ENCODE measurements at regions not wholly inside any gene's neighbourhood (a gene's known extent, or its start where the extent isn't known, plus 50 kb on each side); places are given as distances from the start of the nearest gene placed in this dataset.

DNA sequence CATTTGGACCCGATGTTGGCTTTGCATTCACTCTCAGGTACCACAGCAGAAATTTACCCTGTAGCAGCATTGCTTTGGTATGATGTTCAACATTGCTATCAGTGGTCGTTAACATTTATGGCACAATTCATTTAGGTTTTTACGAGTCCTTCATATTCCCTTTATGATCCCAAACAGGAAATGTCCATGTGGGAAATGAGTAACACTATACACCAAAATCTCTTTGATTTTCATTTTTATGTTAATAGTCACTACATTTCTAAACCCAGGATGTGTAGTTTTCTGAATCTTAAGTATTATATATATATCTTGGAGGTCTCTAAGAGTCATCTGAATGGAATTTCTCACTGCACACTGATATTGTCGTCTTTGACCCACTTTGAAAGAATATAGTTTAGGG, 78.5 kb upstream of the RBMS3 start:
- no peak for DNase-seq

DNA sequence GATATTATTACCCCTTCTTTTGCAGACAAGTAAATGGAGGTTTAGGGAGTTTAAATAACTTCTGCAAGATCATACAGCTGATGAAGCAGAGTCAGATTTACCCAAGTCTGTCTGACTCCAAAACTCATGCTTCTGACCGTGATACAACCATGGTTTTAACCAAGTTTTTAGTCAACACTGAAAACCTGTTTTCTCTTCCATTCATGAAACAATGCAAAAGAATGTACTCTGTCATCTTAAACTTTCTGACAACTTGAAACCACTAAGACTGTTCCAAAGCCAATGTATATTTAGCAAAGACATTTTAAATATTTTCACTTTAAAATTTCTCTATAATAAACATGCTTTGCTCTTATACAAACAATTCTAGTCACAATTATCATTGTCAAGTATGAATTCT, 77.0 kb upstream of the RBMS3 start:
- no peak for DNase-seq

DNA sequence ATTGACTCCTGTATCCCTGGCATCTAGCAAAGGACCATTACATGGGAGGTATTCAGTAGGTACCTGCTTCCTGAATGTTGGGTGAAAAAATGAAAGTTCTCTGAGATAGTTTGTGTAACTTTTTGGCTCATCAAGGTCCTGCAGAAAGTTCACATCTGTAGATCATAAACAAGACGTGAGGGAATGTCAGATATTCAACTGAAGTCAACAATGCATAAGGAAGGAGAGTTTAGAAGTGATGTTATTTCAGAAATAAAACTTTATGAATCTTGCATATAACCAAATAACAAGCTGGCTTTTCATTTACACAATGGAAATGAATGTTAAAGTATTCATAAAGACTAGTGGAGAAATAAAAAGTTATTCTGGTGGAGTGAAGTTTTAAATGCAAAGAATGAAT, 73.4 kb upstream of the RBMS3 start:
- DNase-seq, result no peak

GRCh38 chr3:29212789-29213433, 68.0 kb upstream of the RBMS3 start:
- DNase-seq, result no peak

GRCh38 chr3:29214009-29214658, 66.7 kb upstream of the RBMS3 start:
- DNase-seq, result no peak

DNA sequence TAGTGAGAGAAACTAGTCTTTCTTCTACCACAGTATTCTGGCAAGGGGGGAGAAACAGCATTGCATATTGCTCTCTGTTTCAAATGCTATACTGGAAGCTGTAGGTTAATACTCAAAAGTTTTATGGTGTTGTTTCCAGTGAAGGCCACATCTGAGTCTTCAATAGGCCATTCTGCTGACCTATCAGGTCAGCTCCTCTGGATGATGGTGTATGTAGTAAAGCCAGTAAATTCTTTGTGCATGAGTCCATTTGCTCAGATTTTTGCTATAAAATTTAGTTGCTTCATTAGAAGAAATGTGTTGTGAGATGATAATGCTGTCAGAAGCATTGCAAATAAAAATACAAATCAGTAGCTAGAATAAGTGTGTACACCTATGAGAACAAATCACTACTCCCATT, 64.9 kb upstream of the RBMS3 start:
- no peak for DNase-seq

- no peak for DNase-seq
Measured at GRCh38 chr3:29226706-29227105, 54.2 kb upstream of the RBMS3 start.

DNA sequence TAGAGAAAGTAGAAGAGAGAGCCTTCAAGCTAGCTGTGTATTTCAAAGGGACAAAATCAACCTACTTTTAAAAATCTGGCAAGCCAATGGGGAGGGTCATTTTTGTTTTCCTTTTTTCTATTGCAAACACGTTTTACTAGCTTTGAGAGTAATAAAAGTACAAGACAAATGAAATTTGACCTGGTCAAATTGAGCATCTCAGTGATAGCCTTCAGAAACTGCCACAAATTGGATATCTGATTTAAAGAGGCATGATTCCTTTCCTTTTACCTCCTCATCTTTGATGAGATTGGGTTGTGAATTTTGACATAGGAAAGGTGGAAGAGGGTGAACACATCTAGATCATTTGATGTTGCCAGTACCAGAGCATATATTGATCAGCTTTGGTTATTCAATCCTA, 53.6 kb upstream of the RBMS3 start:
- DNase-seq, result no peak

Data from GF-D8 (cell line).